T-helper 22 cell (primary cell): ENCODE measurements at regions not wholly inside any gene's neighbourhood (a gene's known extent, or its start where the extent isn't known, plus 50 kb on each side); places are given as distances from the start of the nearest gene placed in this dataset.

ENCODE experiments used
- DNase-seq: peaks from one replicate; pipeline ENCODE4 v3.0.0-alpha.2; 2020; ENCODE audit warnings: low read depth

DNA sequence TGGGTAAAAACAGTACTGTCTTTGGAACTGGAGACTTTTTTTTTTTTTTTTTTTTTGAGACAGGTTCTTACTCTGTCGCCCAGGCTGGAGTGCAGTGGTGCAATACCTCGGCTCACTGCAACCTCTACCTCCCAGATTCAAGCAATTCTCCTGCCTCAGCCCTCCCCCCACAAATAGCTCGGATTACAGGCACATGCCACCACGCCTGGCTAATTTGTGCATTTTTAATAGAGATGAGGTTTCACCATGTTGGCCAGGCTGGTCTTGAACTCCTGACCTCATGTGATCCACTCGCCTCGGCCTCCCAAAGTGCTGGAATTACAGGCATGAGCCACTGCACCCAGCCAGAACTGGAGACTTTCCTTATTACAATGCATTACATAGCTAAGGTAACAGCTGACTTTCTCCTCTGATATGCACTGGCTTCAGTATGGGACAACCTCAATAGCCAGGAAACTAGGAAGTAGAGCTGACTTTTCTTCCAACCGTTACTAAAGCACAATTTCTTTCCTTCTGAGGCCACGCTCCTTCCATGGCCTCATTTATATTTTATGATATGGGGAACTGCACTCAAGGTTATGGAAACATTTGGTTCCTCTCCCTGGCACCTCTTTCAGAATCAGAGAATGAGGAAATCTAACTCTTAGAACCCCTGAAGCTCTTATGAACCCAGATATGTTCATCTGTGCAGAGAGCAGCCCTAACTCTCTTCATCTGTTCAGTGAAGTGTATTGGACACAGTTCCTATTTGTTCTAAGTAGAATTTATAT lies 53.5 kb upstream of the FAM9B start:
- DNase-seq, result no peak

DNA sequence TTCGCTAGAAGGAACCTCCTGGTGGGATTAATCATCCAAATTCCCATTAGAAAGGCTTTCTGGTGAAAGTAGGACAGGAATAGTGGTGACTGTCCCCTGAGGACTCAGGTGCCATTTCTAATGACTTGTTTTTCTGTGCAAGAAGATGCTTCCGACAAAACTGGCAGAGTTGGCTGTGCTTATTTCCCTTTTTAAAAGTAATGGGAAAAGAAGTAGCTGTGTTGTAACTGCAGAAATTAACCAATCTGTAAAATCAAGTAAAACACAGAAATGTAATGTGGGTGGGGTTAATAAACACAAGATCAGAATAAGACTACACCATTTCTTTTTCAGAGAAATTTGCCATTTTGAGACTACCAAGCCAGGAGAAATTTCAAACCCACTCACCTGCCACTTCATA lies 55.0 kb upstream of the FAM9B start:
- no peak for DNase-seq

DNA sequence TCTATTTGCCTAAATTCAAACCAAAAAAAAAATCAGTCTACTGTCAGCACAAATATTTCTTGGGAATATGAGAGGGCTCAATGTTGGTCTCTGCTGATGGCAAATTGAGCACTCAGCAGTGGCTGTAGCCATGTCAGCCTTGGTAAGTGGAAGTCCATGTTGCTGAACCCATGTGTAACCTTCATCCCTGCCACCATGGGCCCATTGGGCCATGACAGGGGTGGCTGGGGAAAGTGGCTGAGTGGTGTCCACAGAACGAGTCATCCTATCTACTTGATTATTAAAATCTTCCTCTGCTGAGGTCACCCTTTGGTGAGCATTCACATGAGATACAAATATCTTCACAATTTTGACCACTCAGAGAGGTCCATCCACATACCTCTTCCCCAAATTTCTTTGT lies 56.8 kb upstream of the FAM9B start:
- DNase-seq, result no peak

DNA sequence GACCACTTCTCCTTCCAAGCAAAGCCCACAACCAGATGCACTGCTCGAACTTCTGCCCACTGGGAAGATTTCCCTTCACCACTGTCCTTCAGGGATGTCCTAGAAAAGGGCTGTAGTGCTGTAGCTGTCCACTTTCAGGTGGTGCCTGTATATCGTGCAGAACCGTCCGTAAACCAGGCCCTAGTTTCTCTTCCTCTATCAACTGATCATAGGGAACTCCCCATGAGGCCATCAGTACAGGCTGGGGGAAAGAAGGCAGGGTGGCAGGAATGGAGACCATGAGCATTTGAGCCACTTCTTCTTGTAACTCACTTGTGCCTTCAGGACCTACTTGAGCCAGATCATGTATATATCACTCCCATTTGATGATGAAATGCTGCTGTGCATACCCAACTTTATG lies 57.3 kb upstream of the FAM9B start:
- DNase-seq, result no peak

DNA sequence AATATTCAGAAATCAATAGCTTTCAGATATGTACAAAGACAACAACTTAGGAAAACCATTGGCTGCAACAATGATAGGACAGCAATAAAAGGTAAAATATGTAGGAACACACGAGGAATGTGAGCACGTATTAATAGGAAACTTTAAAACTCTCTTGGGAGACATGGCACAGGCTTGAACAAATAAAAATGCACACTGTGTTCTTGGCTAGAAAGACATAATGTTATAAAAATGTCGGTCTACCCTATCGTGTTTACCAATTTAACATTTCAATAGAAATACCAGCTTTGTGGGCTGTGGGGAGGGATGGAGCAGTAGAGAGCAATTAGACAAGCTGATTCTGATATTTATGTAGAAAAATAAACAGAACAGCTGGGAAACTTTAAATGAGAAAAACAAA lies 69.0 kb upstream of the FAM9B start:
- no peak for DNase-seq

DNA sequence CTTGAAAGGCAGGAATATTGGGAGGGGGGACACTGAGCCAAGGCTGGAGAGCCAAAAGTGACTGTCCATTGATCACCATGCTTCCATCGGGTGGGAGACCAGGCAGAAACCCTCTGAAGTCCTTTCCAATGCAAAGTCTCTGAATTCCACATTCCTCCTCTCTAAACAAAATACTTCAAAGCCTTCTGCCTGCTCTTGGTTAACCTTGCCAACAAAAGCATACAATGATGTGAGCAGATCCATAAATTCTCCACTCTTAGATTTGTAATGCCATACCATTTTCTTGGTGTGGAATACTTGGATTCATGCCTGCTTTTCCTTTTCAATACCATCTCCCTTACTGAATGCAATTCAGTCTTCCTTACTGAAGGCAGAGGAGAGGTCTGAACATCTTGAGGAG lies 74.1 kb upstream of the FAM9B start:
- DNase-seq, result no peak

DNA sequence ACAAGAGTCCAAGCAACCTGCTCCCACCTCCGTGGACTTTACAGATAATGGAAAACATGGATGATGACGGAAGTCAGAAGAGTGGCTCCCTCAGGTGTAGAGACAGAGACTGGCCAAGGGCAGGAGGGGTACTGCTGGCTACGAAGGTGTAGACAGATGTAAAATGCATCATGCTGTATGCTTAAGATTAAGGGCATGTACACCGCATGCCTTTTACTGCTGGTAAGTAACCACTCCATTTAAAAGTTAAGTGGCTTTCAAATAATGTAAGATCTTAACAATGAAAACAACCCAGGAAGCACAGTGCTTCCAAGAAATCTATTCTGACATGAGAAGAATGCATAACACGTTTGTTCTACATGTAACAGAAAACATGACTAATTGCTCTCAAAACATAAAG lies 76.9 kb upstream of the FAM9B start:
- no peak for DNase-seq

DNA sequence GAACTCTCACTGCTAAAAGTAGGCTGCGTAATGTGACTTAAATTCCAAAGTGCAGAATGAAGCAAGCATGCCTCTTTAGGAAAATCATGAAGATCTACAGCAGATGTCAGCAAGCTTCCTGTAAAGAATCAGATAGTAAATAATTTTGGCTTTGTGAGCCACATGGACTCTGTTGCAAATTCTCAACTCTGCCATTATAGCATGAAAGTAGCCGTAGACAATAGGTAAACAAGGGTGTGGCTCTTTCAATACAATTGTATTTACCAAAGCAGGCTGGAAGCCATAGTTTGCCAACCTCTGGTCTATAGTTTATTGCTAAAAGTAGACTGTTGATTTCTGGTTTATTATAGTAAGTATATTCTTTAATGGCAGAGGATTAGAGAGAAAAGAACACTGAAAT lies 80.3 kb upstream of the FAM9B start:
- DNase-seq, result no peak

DNA sequence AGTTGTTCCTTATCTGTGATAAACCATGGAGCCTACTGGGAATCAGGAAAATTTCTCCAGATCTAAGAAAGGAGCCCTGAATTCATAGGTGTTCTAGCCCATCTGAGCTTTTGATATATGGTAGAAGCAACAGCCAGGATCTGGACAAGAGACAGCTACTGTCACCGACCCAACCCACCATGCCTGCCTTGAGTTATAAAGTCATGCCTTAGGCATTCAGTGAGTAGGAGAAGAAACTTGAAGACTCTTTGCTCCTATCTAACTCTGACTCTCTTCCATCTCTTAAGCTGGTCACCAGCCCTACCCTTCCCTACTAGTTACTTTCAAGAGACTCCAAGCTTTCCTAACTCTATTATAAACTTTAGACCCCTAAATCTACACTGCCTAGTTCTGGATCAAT lies 83.9 kb upstream of the FAM9B start:
- DNase-seq, result no peak

DNA sequence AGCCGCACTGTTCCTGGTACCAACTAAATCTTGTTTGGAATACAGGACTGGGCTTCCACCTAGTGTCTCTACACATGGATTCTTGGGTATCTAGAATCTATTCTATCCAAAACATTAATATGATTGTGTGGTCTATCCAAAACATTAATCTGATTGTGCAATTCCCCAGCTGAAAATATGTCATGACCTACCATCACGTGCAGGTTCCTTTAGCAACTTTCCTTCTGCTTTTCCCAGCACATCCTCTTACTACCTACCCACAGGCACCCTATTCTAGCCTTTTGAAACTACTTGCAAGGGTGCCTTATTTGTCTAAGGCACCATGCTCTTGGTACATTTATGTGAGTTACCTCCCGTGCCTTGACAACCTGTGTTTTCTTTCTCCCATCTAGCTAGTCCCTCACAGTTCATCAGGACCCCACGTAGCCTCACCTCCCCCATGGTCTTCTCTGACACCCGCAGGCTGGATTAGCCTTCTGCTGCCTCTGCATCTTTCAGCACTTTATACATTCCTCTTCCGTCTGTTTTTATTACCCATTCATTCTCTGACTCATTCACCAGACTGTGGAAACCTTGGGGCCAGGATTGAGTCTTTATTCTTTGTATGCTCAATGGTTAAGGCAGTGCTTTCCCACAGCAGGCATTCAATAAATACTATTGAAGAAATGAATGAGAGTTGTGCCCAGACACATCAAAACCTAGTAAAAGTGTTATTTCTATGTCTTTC lies 88.8 kb upstream of the FAM9B start:
- DNase-seq, result no peak

DNA sequence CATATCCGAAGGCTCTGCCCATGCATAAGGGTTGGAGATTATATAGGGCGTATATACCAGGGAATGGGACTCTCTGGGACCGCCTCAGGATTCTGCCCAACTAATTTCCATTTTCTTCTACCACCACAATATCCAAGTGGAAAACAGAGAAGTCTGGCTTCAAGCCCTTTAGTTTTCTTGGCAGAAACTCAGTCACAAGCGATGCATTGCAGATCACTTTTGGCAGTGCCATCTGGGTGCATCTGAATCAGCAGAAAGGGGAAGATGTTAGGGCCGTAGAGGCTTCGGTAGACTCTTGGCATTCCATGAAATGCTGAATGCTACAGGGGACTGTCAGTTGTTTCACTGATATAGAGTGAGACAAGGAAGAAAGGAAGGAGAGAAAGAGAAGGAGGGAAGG lies 94.1 kb upstream of the FAM9B start:
- no peak for DNase-seq

DNA sequence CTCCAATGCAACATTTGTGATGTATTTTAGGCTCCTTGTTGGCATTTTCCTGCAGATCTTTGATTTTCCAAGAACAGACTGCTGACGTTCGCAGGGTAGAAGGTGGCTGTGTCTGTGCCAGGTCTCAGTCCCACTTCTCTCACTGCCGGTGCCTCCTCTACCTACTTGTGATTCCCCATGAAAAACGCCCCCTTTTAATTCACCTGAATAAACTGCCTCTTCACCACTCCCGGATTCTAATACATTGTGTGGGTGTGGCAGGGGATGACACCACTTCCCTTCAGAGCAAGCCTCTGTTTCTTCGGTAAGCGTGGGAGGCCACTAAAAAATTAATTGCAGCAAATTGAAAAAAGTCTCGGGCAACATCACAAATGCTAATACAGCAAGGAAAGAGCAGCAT lies 96.1 kb upstream of the FAM9B start:
- DNase-seq, result no peak

DNA sequence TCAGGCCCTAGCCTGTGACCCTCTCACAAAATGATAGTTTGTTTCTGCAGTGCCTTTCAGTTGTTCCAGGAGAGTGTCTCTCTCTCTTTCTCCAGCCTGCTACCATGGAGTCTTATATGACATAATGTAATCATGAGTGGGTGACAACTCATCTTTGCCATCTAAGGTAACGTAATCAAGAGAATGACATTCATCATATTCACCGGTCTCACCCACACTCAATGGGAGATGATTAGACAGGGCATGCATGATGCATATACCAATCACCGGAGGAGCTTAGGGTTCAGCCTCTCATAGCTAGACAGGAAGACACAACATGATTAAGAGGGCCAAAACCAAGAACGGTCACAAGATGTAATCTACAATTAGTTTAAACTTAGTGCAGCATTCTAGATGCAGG lies 97.1 kb upstream of the FAM9B start:
- DNase-seq, result no peak

DNA sequence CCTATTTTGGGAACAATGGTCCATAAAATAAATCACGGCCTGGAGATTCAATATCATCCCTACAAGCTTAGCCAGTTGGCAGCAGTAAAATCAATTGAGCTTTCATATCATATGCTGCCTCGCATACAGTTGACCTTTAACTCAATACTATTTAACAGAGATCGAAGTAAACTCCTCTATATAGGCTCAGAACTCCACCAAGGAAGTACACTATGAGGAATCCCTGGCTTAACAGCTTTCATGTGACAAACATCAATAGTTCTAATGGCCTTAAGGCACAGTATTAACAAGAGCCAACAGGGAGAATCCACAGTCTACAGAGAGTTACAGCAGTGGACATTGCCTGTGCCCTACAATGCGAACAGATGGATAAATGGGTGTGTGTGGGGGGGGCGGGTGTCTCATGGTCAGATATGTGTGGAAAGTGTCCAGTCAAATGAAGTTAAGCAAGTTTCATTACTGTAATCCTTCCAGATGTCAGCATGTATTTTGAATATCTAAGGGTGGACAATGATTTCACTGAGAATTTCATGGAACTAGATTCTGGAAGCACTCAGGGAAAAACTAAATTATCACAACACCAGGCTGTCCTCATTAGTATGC lies 98.2 kb upstream of the FAM9B start:
- DNase-seq, result no peak

DNA sequence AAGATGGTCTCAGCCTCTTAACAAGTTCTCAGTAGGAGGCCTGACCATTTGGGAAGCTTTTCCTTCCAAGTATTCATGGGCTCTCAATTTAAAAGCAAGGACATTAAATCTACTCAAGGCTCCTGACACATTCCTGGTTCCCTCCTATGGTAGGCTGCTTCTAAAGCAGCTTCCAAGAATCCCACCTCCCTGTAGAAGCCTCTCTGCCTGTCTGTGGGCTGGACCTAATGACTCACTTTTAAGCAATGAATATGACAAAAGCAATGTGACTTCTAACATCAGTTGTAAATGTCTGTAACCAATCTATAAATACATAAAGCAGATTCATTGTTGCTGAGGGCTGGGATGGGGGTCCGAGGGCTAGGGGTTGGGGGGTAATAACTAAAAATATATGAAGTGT lies 99.5 kb upstream of the FAM9B start:
- no peak for DNase-seq

DNA sequence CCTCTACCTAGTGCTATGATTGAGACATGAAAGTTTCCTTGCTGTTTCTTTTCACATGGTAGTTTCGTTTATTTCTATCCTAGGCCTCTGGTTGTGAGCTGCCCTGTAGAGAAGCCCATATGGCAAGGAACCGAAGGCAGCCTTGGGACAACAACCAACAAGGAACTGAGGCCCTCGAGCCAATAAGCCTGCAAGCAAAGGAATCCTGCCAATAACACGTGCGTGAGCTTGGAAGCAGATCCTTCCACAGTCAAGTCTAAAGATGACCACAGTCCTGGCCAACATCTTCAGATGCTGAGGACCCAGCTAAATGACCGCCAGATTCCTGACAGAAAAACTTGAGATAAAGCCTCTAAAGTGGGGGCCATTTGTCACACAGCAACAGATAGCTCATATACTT lies 100.4 kb upstream of the FAM9B start:
- DNase-seq, result no peak

DNA sequence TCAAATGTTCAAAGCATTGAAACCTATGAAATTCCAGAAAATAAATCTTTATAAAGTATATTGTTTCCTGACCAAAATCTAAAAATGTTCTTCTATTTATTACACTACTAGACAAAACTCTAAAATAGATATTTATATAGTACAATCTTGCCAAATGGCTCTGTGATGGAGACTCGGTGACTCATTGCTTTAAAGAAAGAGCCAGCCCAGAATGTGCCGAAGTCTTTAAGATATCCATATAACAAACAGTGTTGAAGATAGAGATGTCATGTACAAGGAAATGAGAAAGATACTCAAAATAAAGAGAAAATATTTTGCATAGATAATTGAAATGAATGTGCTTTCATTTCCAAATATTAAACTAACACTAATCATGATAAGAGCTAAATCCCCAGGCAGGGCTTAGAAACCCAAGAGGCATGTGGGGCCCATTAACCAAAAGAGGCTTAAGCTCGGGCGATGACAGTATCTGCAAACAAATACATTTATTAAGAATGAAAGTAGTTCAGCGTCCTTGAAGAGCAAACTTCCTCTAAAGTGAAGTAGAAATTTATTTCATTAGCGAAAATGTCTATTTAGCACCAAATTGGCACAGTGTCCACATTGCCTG lies 102.1 kb upstream of the FAM9B start:
- no peak for DNase-seq

DNA sequence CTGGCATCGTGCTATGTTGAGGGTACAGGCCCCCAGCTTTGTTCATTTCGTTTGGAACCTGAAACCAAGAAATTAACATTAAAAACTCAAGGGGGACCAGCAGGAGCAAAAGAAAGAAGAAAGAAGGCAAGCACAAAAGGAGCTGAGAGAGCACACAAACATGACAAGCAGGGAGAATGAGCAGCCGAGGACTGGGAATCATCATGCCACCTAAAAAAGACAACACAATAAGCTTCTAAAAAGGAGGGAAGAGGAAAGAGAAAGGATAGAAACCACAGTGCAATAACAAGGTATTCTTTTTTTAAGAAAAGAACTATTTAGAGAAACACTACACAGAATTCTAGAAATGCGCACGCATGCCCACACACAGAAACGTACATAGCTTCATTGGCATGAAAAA lies 103.2 kb upstream of the FAM9B start:
- no peak for DNase-seq

DNA sequence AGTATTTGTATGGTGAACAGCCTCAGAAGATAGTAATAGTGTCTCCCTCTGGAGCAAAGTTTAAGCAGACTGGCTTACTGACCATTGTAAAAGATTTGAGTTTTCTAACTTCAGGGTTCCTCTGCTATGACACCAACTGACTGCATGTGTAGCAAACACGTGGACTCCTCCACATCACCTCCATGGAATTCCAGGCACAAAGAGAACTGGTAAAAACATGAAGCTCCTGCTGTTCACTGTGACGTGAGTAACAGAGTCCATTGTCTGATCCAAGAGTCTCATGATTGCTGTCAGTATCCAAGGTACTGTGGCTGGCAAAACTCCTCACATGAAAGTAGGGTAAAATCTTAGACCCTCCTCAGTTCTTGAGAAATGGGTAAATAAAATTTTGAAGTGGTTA lies 107.6 kb upstream of the FAM9B start:
- DNase-seq, result no peak

DNA sequence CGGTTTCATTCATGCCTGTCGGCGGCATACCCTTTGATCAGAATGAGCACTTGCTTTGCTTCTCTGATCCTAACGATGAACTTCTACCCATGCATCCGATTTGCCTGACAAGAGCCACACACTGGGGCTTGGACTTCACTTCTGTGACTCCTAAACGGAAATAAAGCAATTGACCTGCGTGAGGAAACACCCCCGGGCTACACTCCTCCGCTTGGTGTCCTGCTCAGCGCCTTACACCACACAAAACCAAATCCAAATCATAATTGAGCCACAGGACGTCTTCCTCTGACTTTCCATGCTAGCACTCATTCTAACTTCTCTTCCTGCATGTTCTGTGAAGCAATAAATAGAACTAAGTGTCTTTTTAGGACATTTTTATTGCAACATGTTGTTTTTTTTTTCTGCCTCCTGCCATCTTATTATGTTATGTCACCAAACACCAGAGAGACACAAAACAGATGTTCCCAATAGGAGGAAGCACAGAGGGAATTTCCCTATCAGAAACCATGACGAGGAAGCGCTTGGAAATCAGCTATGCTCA lies 110.8 kb upstream of the FAM9B start:
- DNase-seq, result no peak

DNA sequence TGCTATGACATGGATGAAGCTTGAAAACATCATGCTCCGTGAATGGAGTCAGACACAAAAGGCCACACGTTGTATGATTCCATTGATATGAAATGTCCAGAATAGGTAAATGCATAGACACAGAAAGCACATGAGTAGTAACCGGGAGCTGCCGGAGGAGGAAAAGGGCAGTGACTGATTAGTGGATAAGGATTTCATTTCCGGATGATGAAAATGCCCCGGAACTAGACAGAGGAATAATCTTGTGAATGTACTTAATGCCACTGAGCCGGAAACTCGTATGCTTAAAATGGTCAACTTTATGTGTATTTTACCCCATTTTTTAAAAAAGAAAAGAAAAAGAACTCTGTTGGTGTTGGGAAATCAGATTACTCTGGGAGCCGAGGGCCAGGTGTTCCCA lies 112.7 kb upstream of the FAM9B start:
- DNase-seq, result no peak

DNA sequence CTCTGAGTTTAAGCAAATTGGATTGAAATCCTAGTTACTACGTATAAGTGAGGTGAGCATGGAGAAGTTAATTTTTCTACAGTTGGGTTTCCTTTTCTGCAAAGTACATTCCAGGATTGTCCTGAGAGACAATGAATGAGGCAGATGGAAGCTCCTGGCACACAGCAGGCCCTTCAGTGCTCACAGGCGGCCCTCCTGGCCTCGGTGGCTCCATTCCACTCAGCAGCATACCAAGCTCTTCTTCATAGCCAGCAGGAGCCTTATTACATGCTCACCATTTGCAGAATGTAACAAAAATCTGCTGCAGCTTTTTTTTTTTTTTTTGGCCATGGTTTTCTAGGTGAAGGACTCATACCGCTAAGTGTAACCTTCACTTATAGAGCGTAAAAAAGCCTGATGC lies 113.2 kb upstream of the FAM9B start:
- DNase-seq, result no peak

DNA sequence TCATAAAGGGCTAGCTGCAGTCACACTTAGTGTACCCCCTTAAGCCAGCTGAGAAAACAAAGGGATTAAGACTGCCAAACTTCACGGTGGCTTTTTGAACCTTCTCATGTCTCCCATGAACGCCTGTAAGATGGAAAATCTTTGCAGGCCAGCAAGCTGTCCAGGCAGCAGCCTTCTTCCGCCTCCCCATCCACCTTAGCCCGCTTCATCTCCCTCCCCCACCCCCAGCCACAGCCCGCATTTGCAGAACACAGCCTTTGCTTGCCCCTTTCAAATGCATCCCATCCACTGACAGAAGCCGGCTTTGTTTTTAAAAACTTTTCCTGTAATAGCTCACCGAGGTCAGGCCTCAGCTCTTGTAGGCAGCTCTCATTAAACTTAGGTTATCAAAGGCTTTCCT lies 113.8 kb upstream of the FAM9B start:
- DNase-seq, result no peak
